ENCODE measurements at regions not wholly inside any gene's neighbourhood (a gene's known extent, or its start where the extent isn't known, plus 50 kb on each side); places are given as distances from the start of the nearest gene placed in this dataset.
"Not testable (repeated sequence)": the region's sequence is repeated elsewhere in the genome, so short reads cannot be mapped to it uniquely, and the experiment has no call there.

GRCh38 chr6:21847711-21848480, 254.3 kb downstream of the SOX4 start:
- no peak for DNase-seq (ENCODE audit: low spot score)

- DNase-seq (ENCODE audit: low spot score) = no peak
Observed at GRCh38 chr6:21850691-21851090, 257.1 kb downstream of the SOX4 start.

- no peak for DNase-seq (ENCODE audit: low spot score)
Observed at GRCh38 chr6:21855811-21856455, 262.4 kb downstream of the SOX4 start.

GRCh38 chr6:21856456-21856825, 262.9 kb downstream of the SOX4 start:
- no peak for DNase-seq (ENCODE audit: low spot score)

GRCh38 chr6:21856844-21857243, 263.3 kb downstream of the SOX4 start:
- DNase-seq (ENCODE audit: low spot score) = no peak

GRCh38 chr6:21858076-21858475, 264.5 kb downstream of the SOX4 start:
- DNase-seq (ENCODE audit: low spot score) = no peak

GRCh38 chr6:21859193-21859735, 265.7 kb downstream of the SOX4 start:
- DNase-seq (ENCODE audit: low spot score) = no peak

GRCh38 chr6:21861942-21862341, 268.4 kb downstream of the SOX4 start:
- no peak for DNase-seq (ENCODE audit: low spot score)

- DNase-seq (ENCODE audit: low spot score) = no peak
Observed at GRCh38 chr6:21864206-21864605, 270.7 kb downstream of the SOX4 start.

GRCh38 chr6:21868226-21868625, 274.7 kb downstream of the SOX4 start:
- DNase-seq (ENCODE audit: low spot score) = no peak

GRCh38 chr6:21869085-21869771, 275.7 kb downstream of the SOX4 start:
- DNase-seq (ENCODE audit: low spot score) = no peak

- DNase-seq (ENCODE audit: low spot score) = no peak
Observed at GRCh38 chr6:21870076-21870730, 276.7 kb downstream of the SOX4 start.

GRCh38 chr6:21871831-21872230, 278.3 kb downstream of the SOX4 start:
- no peak for DNase-seq (ENCODE audit: low spot score)

GRCh38 chr6:21872749-21873148, 279.2 kb downstream of the SOX4 start:
- DNase-seq (ENCODE audit: low spot score) = no peak

- no peak for DNase-seq (ENCODE audit: low spot score)
Observed at GRCh38 chr6:21873562-21873961, 280.0 kb downstream of the SOX4 start.

- no peak for DNase-seq (ENCODE audit: low spot score)
Observed at GRCh38 chr6:21874372-21874771, 280.8 kb downstream of the SOX4 start.

GRCh38 chr6:21877037-21877436, 283.5 kb downstream of the SOX4 start:
- not testable (repeated sequence) for DNase-seq (ENCODE audit: low spot score)

GRCh38 chr6:21880249-21880648, 286.7 kb downstream of the SOX4 start:
- DNase-seq (ENCODE audit: low spot score) = not testable (repeated sequence)

GRCh38 chr6:21881969-21882465, 288.5 kb downstream of the SOX4 start:
- DNase-seq (ENCODE audit: low spot score) = no peak

- no peak for DNase-seq (ENCODE audit: low spot score)
Observed at GRCh38 chr6:21883595-21884328, 290.2 kb downstream of the SOX4 start.

GRCh38 chr6:21885111-21885510, 291.6 kb downstream of the SOX4 start:
- DNase-seq (ENCODE audit: low spot score) = no peak

Data from Ammon's horn (tissue), 1 donor.